CD4-positive, alpha-beta T cell (primary cell): ENCODE measurements at regions not wholly inside any gene's neighbourhood (a gene's known extent, or its start where the extent isn't known, plus 50 kb on each side); places are given as distances from the start of the nearest gene placed in this dataset.

Experiments
- ATAC-seq: fragments of 200-7000 bp; cut with Tn5 transposase; one replicate; pipeline ENCODE4 v1.10.0; 2022; ENCODE audit warnings: mild to moderate bottlenecking; ENCODE audit not compliant: poor library complexity
- CTCF ChIA-PET: fragments of 350-600 bp; sonication (Branson Sonifier 250); formaldehyde crosslinking; loops from one replicate; lab custom pipeline; 2021; ENCODE audit warnings: antibody characterized with exemption, inconsistent platforms; lab: Charles Lee
- POLR2A ChIA-PET: fragments of 350-600 bp; sonication (Branson Sonifier 250); formaldehyde crosslinking; loops from one replicate; lab custom pipeline; 2021; ENCODE audit warnings: antibody characterized with exemption, inconsistent platforms; lab: Charles Lee
- DNase-seq, 14 experiments: peaks; one replicate each; pipeline ENCODE4 v3.0.0-alpha.2; 2013 to 2020; ENCODE audit warnings: mixed read lengths in 2 of 14
- H3K27ac ChIP-seq, 2 donors: one replicate each; pipeline versions ENCODE4 v1.5.1 to v1.7.0; 2013; ENCODE audit warnings: low read length in 2 of 2, low read depth in 1 of 2, mild to moderate bottlenecking in 1 of 2
- H3K27me3 ChIP-seq, 2 experiments: 1 replicate in 1 of 2; 2 replicates in 1 of 2; pipeline versions ENCODE4 v1.6.1 to v1.7.0; 2013; ENCODE audit warnings: low read length in 2 of 2, control low read depth in 1 of 2, mild to moderate bottlenecking in 1 of 2, moderate library complexity in 1 of 2; ENCODE audit not compliant: insufficient read depth in 2 of 2, control insufficient read depth in 1 of 2
- H3K36me3 ChIP-seq: one replicate; pipeline ENCODE4 v1.6.1; 2013; ENCODE audit warnings: low read length, control low read depth; ENCODE audit not compliant: insufficient read depth
- H3K4me1 ChIP-seq: one replicate; pipeline ENCODE4 v1.6.1; 2013; ENCODE audit warnings: low read length, control low read depth; ENCODE audit not compliant: insufficient read depth
- H3K4me3 ChIP-seq: one replicate; pipeline ENCODE4 v1.5.1; 2013; ENCODE audit warnings: mild to moderate bottlenecking, low read length, moderate library complexity
- H3K9me3 ChIP-seq, 2 experiments: 1 replicate in 1 of 2; 2 replicates in 1 of 2; pipeline versions ENCODE4 v1.6.1 to v1.7.0; 2013; ENCODE audit warnings: low read length in 2 of 2, mild to moderate bottlenecking in 2 of 2, control low read depth in 1 of 2, moderate library complexity in 1 of 2; ENCODE audit not compliant: control insufficient read depth in 1 of 2, insufficient read depth in 1 of 2
- H3K27ac Mint-ChIP-seq: one replicate; pipeline ENCODE4 v1.8.0; 2020; ENCODE audit warnings: mixed read lengths
- H3K27me3 Mint-ChIP-seq: one replicate; pipeline ENCODE4 v1.8.0; 2021; ENCODE audit warnings: mixed read lengths
- H3K36me3 Mint-ChIP-seq: one replicate; pipeline ENCODE4 v1.8.0; 2021; ENCODE audit warnings: low read depth, mixed read lengths
- H3K4me1 Mint-ChIP-seq: one replicate; pipeline ENCODE4 v1.8.0; 2021; ENCODE audit warnings: low read depth, mixed read lengths
- H3K4me3 Mint-ChIP-seq: one replicate; pipeline ENCODE4 v1.8.0; 2020; ENCODE audit warnings: mild to moderate bottlenecking, mixed read lengths
- H3K9me3 Mint-ChIP-seq: one replicate; pipeline ENCODE4 v1.8.0; 2020; ENCODE audit warnings: mixed read lengths
- CTCF ChIP-seq: fragments of 200-600 bp; IDR thresholded peaks from one replicate; pipeline ENCODE4 v1.8.0; 2022; ENCODE audit warnings: antibody characterized with exemption, mild to moderate bottlenecking
- intact Hi-C, 2 experiments: fragments of 100-400 bp; cut with DNase I in 1 of 2; cut with micrococcal nuclease in 1 of 2; formaldehyde crosslinking; loops; one replicate each; pipeline versions ENCODE4 v1.15.1 to v1.9.0; 2023 to 2025; cut with DNase I, micrococcal nuclease

GRCh38 chr4:136471051-136471450, 1061.2 kb downstream of the PCDH18 start:
- TF ChIP-seq CTCF = no peak
- Mint-ChIP-seq H3K27ac (no peak overlapping the region), H3K4me1 (no peaks in the 10 kb centered on the region), H3K4me3 (no peak overlapping the region), H3K9me3 (peaks cover 12% of the 10 kb centered on the region), H3K27me3 (no peaks in the 10 kb centered on the region), H3K36me3 (no peaks in the 10 kb centered on the region)
- CTCF ChIA-PET = no interaction called here
- intact Hi-C loops = no loop called here
- H3K27me3 ChIP-seq = no peaks in the 10 kb centered on the region
- no peak overlapping the region for H3K4me3 ChIP-seq
- POLR2A ChIA-PET = no interaction called here
- H3K4me1 ChIP-seq = no peaks in the 10 kb centered on the region
- H3K36me3 ChIP-seq = no peaks in the 10 kb centered on the region
- ATAC-seq (no peak), DNase-seq (no peak)
- no peak overlapping the region for H3K27ac ChIP-seq
- H3K9me3 ChIP-seq = peaks cover 0 to 8% of the 10 kb centered on the region in 2 experiments

- no peak overlapping the region for H3K4me3 ChIP-seq
- no peak overlapping the region for H3K4me3 Mint-ChIP-seq
- no peaks in the 10 kb centered on the region for H3K36me3 ChIP-seq
- TF ChIP-seq CTCF = no peak
- peaks cover 16% of the 10 kb centered on the region for H3K9me3 Mint-ChIP-seq
- intact Hi-C loops = no loop called here
- H3K27me3 Mint-ChIP-seq = no peaks in the 10 kb centered on the region
- no peaks in the 10 kb centered on the region for H3K36me3 Mint-ChIP-seq
- CTCF ChIA-PET = no interaction called here
- no peaks in the 10 kb centered on the region for H3K4me1 Mint-ChIP-seq
- DNase-seq (no peak), ATAC-seq (no peak)
- no peak overlapping the region for H3K27ac Mint-ChIP-seq
- H3K4me1 ChIP-seq = no peaks in the 10 kb centered on the region
- POLR2A ChIA-PET = no interaction called here
- no peaks in the 10 kb centered on the region for H3K9me3 ChIP-seq
- H3K27me3 ChIP-seq = no peaks in the 10 kb centered on the region
- no peak overlapping the region for H3K27ac ChIP-seq
These were observed 1066.6 kb downstream of the PCDH18 start for GRCh38 chr4:136465691-136466090.

GRCh38 chr4:136463941-136464340, 1068.4 kb downstream of the PCDH18 start:
- Histone ChIP-seq H3K27ac (no peak overlapping the region), H3K4me1 (no peaks in the 10 kb centered on the region), H3K27me3 (no peaks in the 10 kb centered on the region), H3K9me3 (no peaks in the 10 kb centered on the region), H3K4me3 (no peak overlapping the region), H3K36me3 (no peaks in the 10 kb centered on the region)
- CTCF ChIA-PET = no interaction called here
- Mint-ChIP-seq H3K4me3 (no peak overlapping the region), H3K36me3 (no peaks in the 10 kb centered on the region), H3K27me3 (no peaks in the 10 kb centered on the region), H3K9me3 (peaks cover 14% of the 10 kb centered on the region), H3K4me1 (no peaks in the 10 kb centered on the region), H3K27ac (no peak overlapping the region)
- TF ChIP-seq CTCF = no peak
- DNase-seq = no peak
- intact Hi-C loops = no loop called here
- POLR2A ChIA-PET = no interaction called here
- no peak for ATAC-seq
